ENCODE measurements at regions not wholly inside any gene's neighbourhood (a gene's known extent, or its start where the extent isn't known, plus 50 kb on each side); places are given as distances from the start of the nearest gene placed in this dataset.

DNA sequence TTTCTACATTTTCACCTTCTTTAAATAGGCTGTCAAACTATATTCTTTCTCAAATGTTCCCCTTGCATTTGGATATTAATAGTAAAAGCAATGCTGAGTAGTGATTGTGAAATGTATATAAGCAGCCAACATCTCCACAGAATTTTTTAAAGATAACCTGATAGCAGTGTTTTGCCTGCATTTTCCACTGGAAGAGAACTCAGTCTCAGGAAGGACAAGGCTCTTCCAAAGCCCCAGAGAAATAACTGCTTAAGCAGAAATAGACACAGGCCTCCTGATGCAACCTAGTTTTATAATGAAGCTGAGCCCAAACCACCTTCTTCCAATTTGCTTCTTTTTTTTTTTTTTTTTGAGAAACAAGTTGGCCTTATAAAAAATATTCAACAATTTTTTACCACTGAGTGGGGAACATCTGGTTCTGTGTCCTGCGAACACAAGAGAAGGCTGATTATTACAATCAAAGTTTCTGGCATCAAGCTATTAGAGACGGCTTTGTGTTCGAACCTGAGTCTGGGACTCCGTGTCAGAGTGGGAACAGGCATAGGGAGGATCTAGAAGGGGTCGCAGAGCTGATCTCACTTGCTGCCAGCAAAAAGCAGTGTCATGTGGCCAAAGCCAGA, 332.5 kb upstream of the TBL1XR1 start:
- TF ChIP-seq POLR2A (IDR thresholded peaks at IDR 0.05; ENCODE audit: low read depth, low read length) (no peak), POLR2AphosphoS5 (IDR thresholded peaks at IDR 0.05; ENCODE audit: low read depth, low read length) (no peak), TAF1 (IDR thresholded peaks at IDR 0.05; ENCODE audit: borderline replicate concordance, low read depth, low read length) (no peak)
